Ovary (tissue), 7 donors: ENCODE measurements at regions not wholly inside any gene's neighbourhood (a gene's known extent, or its start where the extent isn't known, plus 50 kb on each side); places are given as distances from the start of the nearest gene placed in this dataset.

Experiments used
- DNase-seq, 5 donors: peaks; one replicate each; pipeline ENCODE4 v3.0.0-alpha.2; 2019 to 2020
- H3K27ac ChIP-seq, 2 donors: fragments of 200-600 bp; one replicate each; pipeline versions ENCODE4 v1.5.1 to v1.8.0; 2019 to 2022
- H3K27me3 ChIP-seq: fragments of 200-600 bp; one replicate; pipeline ENCODE4 v1.8.0; 2022
- H3K36me3 ChIP-seq: fragments of 200-600 bp; sonication (generic); one replicate; pipeline ENCODE4 v1.5.1; 2019
- H3K4me1 ChIP-seq: one replicate; pipeline ENCODE4 v1.8.1; 2013; ENCODE audit warnings: mild to moderate bottlenecking, moderate library complexity; ENCODE audit not compliant: insufficient read depth
- H3K4me3 ChIP-seq: fragments of 200-600 bp; sonication (generic); one replicate; pipeline ENCODE4 v1.5.1; 2017
- H3K9me3 ChIP-seq, 2 donors: fragments of 200-600 bp in 1 of 2; sonication (generic) in 1 of 2; one replicate each; pipeline versions ENCODE4 v1.5.1 to v1.8.1; 2013 to 2019; ENCODE audit warnings: mild to moderate bottlenecking in 1 of 2, moderate library complexity in 1 of 2
- EP300 ChIP-seq: sonication (generic); formaldehyde crosslinking; IDR thresholded peaks from one replicate; pipeline ENCODE4 v1.6.1; 2017; ENCODE audit warnings: antibody characterized with exemption
- POLR2A ChIP-seq: fragments of 450-650 bp; IDR thresholded peaks from one replicate; pipeline ENCODE4 v1.6.1; 2017; ENCODE audit warnings: antibody characterized with exemption, mild to moderate bottlenecking, moderate library complexity
- WGBS, 3 donors: extraction: QIAGEN DNeasy Blood & Tissue Kit in 1 of 3; methylation state at CpG; one replicate each; pipeline versions ENCODE4 v1.1.5 to v1.1.7; 2013 to 2017; 5-methylcytosine and 5-hydroxymethylcytosine counted together
- intact Hi-C, 4 donors: fragments of 100-400 bp; cut with DNase I; formaldehyde crosslinking; loops; one replicate each; pipeline versions ENCODE4 v1.11.0 to v1.15.1; 2022 to 2023
- TF ChIP-seq, protein P1 (sequence below), 3 donors: fragments of 450-650 bp in 2 of 3; fragments of 200-600 bp in 1 of 3; IDR thresholded peaks; one replicate each; pipeline versions ENCODE4 v1.5.1 to v1.8.0; 2016 to 2022; ENCODE audit warnings: antibody characterized with exemption in 3 of 3, mild to moderate bottlenecking in 1 of 3
- donor health status: DM: no; HTN: no; CAD: no; lungs with moderate emphysema.
- donor health status: DM: no; HTN: no; CAD: no.
- donor health status: Bipolar disorder and iron deficiency.
- donor health status: DM: no; HTN: no; CAD: no.
- donor health status: DM: yes; HTN: yes; CAD: no.

DNA sequence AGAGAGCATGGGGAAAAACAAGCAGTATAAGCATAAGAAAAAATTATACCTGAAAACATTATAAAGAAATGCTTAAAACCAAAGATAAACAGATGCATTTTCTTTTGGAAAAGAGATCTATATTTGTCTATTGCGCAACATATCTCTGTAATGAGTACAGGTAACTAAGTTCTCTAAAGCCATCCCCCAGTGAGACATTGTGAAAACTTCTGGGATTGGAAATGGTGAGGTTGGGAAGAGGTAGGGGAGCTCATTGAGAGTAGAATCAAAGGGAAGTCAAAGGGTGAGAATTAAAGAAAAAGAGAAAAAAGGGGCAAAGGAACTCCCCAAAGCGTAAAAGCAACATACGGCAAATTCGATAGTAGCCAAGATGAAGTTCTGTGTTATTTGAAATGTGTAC lies 257.9 kb upstream of the RBFOX1 start:
- intact Hi-C loops, result no loop called here

DNA sequence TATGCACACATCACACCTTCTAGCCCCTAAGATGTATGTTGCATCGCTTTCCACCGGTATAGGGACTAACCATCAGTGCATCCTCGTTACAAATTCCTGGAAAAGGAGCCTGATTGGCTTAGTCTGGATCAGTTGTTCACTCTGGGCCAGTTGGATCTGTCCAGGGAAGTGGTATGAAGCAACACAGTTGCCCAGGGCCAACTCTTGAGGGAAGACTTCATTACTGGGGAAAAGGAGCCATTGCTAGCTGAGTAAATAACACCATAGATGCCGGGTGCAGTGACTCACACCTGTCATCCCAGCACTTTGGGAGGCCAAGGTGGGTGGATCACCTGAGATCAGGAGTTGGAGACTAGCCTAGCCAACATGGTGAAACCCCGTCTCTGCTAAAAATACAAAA lies 275.2 kb upstream of the RBFOX1 start:
- TF ChIP-seq POLR2A (no peak), EP300 (no peak)
- TF ChIP-seq, protein P1, sequence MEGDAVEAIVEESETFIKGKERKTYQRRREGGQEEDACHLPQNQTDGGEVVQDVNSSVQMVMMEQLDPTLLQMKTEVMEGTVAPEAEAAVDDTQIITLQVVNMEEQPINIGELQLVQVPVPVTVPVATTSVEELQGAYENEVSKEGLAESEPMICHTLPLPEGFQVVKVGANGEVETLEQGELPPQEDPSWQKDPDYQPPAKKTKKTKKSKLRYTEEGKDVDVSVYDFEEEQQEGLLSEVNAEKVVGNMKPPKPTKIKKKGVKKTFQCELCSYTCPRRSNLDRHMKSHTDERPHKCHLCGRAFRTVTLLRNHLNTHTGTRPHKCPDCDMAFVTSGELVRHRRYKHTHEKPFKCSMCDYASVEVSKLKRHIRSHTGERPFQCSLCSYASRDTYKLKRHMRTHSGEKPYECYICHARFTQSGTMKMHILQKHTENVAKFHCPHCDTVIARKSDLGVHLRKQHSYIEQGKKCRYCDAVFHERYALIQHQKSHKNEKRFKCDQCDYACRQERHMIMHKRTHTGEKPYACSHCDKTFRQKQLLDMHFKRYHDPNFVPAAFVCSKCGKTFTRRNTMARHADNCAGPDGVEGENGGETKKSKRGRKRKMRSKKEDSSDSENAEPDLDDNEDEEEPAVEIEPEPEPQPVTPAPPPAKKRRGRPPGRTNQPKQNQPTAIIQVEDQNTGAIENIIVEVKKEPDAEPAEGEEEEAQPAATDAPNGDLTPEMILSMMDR (IDR thresholded peaks at IDR 0.05), result no peak
- Histone ChIP-seq H3K4me1 (no peaks in the 10 kb centered on the region), H3K4me3 (no peak overlapping the region), H3K9me3 (no peaks in the 10 kb centered on the region), H3K36me3 (no peaks in the 10 kb centered on the region), H3K27ac (no peak overlapping the region), H3K27me3 (no peaks in the 10 kb centered on the region)
- intact Hi-C loops, result loop anchor here in 1 of 4 donors (10.0 kb wide), 1 partner anchor 63 kb away; no protein-coding TSS in a partner anchor
- DNase-seq, result no peak
- WGBS, 3 donors, result 84 to 86% (median 84%) methylated on average over 5 of the region's 5 CpGs

More for the DNA sequence above, 257.9 kb upstream of the RBFOX1 start:
- Histone ChIP-seq H3K27me3 (no peaks in the 10 kb centered on the region), H3K27ac (no peak overlapping the region), H3K4me1 (no peaks in the 10 kb centered on the region), H3K4me3 (no peak overlapping the region), H3K9me3 (no peaks in the 10 kb centered on the region), H3K36me3 (no peaks in the 10 kb centered on the region)
- WGBS, 3 donors, result 94 to 97% (median 95%) methylated on average over 4 of the region's 4 CpGs
- TF ChIP-seq, protein P1 (IDR thresholded peaks at IDR 0.05), result no peak
- TF ChIP-seq POLR2A, result no peak
- no peak for DNase-seq

DNA sequence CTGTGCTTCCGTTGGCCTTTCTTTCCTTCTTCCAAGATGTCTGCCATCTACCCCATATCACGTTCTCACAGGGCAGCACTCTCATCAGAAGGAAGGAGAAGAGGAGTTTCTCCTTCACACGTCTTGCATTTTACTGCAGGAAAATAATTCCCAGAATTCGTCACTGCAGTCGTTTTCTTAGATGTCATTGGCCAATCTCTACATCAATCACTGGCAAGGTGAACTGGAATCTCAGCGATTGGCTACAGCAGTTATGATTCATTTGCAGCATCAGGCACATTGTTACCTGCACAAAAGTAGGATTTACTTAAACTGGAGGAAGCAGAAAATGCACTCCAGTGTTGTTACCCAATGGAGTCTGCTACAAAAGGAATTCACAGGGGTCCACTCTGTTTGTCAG lies 277.2 kb upstream of the RBFOX1 start:
- Histone ChIP-seq H3K27ac (no peak overlapping the region), H3K4me3 (no peak overlapping the region), H3K36me3 (no peaks in the 10 kb centered on the region), H3K9me3 (no peaks in the 10 kb centered on the region), H3K4me1 (no peaks in the 10 kb centered on the region), H3K27me3 (no peaks in the 10 kb centered on the region)
- TF ChIP-seq, protein P1 (IDR thresholded peaks at IDR 0.05), result no peak
- TF ChIP-seq EP300 (no peak), POLR2A (no peak)
- DNase-seq, result no peak
- intact Hi-C loops, result loop anchor here in 1 of 4 donors (10.0 kb wide), 1 partner anchor 61 kb away; no protein-coding TSS in a partner anchor
- WGBS, 3 donors, result 69 to 81% (median 72%) methylated on average over 6 of the region's 6 CpGs

DNA sequence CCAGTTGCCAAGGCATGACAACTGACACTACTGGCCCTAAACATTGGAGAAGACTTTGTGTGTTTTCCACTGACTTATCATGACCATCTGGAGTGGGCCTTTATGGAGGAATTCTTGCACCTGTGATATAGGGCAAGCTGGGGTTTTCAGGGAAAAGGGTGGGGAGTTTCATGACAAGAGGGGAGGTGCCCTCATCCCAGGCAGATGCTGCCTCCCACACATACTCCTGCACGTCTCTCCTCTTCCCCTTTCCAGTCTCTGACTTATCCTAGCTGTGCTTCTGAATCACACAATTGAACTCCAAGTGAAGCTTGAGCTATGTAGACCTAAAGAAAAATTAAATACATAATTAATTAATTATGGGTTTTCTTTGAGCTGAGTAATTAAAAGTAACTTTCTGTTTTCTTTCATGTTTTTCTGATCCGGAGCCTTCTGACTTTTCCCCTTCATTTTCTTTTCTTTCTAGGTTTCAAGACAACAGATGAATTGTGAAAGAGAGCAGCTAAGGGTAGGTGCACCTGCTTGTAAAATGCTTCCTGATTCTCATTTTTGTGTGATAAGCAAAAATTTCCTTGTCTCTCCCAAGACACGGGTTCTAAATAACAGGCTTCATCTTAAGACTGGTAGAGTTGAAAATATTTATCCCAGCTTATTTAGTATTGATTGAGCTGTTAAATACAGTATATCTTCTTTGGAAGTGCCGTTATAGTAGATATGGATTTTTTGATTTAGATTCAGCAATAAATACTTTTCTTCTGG lies 280.9 kb upstream of the RBFOX1 start:
- Histone ChIP-seq H3K9me3 (no peaks in the 10 kb centered on the region), H3K36me3 (no peaks in the 10 kb centered on the region), H3K27me3 (no peaks in the 10 kb centered on the region), H3K4me3 (no peak overlapping the region), H3K4me1 (no peaks in the 10 kb centered on the region), H3K27ac (no peak overlapping the region)
- 49 to 51% (median 49%) methylated on average over 4 of the region's 4 CpGs for WGBS, 3 donors
- no peak for TF ChIP-seq EP300
- TF ChIP-seq POLR2A, result no peak
- TF ChIP-seq, protein P1 (IDR thresholded peaks at IDR 0.05), result no peak
- intact Hi-C loops, result loop anchor here in 1 of 4 donors (10.0 kb wide), 1 partner anchor 57 kb away; no protein-coding TSS in a partner anchor
- no peak for DNase-seq
